ENCODE measurements at regions not wholly inside any gene's neighbourhood (a gene's known extent, or its start where the extent isn't known, plus 50 kb on each side); places are given as distances from the start of the nearest gene placed in this dataset.

DNA sequence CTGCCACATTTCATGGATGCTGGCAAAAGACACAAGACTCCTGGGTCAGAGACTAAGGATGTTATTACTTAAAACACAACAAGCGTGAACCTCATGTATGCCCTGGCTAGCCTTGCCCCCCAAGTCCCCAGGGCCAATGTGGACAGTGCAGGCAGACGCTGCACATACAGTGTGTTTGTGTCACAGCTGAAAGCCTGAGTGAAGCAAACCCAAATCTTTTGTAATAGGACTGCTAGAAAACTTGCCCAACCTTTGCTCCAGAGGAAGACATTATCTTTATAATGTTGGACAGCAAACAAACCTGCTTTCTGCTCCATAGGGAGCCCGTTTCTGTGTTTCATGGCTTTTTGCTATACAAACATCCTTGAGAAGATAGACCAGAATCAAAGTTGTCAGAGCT lies 282.0 kb upstream of the RORA start:
- TF ChIP-seq RFX7 (CRISPR knock-in tag; IDR thresholded peaks at IDR 0.05) (no peak), KLF1 (tag; IDR thresholded peaks at IDR 0.05) (no peak), CBFA2T3 (IDR thresholded peaks at IDR 0.05) (no peak)
- TF ChIP-seq, protein P1, sequence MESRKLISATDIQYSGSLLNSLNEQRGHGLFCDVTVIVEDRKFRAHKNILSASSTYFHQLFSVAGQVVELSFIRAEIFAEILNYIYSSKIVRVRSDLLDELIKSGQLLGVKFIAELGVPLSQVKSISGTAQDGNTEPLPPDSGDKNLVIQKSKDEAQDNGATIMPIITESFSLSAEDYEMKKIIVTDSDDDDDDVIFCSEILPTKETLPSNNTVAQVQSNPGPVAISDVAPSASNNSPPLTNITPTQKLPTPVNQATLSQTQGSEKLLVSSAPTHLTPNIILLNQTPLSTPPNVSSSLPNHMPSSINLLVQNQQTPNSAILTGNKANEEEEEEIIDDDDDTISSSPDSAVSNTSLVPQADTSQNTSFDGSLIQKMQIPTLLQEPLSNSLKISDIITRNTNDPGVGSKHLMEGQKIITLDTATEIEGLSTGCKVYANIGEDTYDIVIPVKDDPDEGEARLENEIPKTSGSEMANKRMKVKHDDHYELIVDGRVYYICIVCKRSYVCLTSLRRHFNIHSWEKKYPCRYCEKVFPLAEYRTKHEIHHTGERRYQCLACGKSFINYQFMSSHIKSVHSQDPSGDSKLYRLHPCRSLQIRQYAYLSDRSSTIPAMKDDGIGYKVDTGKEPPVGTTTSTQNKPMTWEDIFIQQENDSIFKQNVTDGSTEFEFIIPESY (CRISPR knock-in tag; IDR thresholded peaks at IDR 0.05), result no peak

Measured in K562 (cell line).